GM18498 (cell line): ENCODE measurements at regions not wholly inside any gene's neighbourhood (a gene's known extent, or its start where the extent isn't known, plus 50 kb on each side); places are given as distances from the start of the nearest gene placed in this dataset.
"Not testable (repeated sequence)": the region's sequence is repeated elsewhere in the genome, so short reads cannot be mapped to it uniquely, and the experiment has no call there.

Source experiments
- ATAC-seq: cut with Tn5 transposase; IDR thresholded peaks from one replicate; pipeline ENCODE4 v1.9.1; 2021; ENCODE audit warnings: mild to moderate bottlenecking, moderate library complexity; ENCODE audit not compliant: unreplicated experiment

DNA sequence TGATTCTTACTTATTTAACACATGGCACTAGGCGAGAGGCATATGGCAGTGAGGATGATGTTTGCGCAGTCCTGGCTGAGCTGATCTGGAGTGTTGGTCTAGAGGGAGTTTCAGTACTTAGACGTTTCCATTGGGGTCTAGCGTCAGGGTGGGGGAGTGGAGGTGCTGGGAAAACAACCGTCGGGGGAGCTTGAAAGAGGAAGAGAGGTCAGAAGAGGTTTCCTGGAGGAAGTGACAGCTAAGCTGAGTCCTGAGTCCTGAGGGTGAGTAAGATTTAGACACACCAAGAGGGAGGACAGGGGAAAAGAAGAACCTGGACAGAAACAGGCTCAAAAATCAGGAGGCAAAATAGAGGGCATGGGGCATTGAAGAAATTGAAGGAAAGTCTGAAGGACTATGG lies 81.4 kb downstream of the ALOX5AP start:
- ATAC-seq, result no peak

DNA sequence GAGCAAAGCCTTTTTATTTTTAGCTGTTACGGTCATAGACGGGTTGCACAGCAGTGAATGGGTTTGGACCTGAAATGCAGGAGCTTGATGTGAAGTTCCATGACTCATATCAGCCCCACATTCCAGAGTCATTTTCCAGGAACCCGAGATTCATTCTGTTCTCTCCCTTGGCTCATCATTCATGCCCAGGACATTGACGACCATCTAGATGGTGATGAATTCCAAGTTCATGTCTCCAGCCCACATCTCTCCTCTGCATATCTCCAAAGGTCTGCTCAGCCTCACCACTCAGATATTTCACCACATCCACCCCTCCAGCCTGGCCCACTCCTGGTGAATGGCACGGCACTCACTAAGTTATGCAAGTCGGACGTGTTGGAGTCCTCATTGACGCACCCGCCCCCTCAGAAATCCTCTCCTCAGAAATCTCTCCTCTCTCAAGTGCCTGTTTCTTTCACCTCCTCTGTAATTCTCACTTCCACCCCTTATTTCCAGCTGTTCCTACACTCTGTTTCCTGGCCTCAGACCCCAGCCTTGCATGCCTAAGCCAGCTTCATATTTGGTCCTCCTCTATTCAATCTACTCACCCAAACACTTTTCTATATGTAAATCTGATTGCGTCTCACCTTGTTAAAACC lies 83.1 kb downstream of the ALOX5AP start:
- ATAC-seq, result no peak

DNA sequence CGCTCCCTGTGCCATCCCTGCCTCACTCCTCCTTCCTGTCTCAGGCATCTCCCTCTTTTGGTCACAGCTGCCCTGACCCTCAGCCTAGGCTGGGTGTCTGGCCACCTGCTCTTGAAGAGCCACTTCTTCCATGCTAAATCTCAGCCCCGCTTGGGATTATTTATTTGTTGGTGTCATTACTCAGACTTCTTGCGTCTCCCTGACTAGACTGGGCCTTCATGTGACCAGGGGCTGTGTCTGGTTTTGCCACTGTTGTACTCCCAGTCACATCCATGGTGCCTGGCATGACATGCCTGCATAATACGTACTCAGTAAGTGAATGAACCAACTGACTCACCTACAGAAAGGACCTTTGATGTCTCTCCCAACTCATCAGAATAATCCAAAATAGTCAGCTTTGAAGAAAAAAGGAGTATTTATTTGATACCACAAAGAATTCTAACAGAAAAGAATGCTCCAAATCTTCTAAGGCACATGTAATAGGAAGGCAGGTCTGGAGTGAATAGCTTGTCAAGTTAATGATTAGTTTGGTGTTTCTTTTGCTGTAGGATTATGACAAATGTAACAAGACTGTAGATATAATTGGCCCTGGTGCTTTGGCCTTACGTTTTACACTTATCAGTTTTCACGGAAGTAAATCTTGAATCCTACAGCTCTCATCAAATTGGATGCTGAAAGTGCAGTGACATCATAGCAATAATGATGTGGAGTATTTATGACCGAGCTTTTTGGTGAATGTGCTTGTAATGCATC lies 84.0 kb downstream of the ALOX5AP start:
- ATAC-seq, result no peak

DNA sequence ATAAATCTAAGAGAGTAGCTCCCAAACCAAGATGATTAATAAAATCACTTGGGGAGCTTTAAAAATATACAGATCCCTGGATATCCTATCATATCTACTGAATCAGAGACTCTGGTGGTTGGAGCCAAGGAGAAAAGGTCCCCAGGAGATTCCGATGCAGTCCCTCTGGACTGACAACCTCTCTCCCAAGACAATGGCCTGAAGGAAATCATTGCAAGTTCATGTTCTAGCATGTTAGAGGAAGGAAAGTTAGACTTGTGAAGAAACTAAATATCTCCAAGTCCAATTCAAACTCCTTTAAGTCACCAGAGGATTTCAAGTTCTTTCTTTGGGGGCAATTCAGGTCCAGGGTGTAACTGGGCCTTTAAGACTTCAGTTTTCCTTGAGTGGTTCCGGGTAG lies 84.7 kb upstream of the MEDAG start:
- no peak for ATAC-seq

DNA sequence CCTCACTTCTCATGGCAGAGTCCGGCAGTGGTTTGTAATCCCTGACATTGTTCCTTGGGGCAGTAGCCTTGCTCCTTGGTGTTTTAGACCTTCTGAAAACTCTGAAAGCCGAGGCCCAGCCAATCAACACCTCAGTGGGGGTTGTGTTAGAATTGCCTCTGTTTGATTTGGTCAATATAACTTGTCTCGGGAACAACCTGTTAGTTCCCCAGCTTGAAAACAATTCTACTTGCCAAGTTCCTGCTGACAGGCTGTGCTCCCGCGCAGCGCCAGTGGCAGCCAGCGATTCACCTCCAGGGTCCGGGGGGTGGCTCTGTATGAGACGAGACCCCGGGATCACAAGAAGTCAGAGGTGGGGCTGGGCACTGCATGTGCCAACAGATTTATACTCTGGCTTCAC lies 81.4 kb upstream of the MEDAG start:
- no peak for ATAC-seq

DNA sequence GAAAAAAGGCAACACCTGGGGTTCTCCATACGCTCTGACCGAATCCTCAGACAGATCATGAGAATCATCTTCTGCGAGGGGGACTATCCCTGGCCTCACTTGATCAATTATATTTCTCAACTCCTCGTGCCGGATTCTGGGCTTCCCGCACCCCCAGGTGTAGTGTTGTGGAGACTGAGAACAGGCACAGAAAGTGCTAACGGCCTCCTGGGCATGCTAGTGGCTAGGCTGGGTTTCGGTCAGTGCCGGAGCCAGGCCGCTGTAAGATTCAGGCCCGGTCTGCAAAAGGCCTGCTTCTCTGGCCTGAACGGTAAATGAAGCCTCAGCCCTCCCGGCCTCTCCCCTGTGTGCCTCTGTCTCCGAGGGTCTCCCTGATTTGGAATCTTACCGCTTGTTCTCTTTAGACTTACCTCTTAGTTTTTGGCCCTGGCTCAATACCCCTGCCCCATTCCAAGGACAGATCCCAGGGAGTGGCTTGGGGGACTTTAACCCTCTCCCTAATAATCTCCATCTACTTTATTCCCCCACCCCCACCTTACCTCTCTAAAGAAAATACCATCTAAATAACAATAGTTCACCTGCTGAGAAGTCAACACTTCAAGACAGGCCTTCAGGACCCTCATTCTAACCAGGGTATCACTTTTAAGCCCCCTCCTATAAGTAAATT lies 79.0 kb upstream of the MEDAG start:
- ATAC-seq, result no peak

DNA sequence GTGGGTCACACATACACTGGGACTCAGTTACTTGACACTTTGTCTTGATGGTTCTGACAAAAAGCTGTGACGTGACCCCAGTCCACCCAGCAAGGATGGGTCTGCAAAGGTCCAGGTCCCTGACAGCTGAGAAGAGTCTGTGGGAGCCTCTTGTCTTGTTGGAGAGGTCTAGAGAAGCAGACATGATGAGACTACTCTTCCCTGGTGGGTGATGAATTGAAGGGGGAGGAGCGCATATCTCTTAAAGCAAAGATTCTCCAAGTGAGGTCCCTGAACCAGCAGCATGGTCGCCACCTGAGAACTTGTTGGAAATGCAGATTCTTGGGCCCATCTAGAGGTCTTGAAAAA lies 78.5 kb upstream of the MEDAG start:
- no peak for ATAC-seq

DNA sequence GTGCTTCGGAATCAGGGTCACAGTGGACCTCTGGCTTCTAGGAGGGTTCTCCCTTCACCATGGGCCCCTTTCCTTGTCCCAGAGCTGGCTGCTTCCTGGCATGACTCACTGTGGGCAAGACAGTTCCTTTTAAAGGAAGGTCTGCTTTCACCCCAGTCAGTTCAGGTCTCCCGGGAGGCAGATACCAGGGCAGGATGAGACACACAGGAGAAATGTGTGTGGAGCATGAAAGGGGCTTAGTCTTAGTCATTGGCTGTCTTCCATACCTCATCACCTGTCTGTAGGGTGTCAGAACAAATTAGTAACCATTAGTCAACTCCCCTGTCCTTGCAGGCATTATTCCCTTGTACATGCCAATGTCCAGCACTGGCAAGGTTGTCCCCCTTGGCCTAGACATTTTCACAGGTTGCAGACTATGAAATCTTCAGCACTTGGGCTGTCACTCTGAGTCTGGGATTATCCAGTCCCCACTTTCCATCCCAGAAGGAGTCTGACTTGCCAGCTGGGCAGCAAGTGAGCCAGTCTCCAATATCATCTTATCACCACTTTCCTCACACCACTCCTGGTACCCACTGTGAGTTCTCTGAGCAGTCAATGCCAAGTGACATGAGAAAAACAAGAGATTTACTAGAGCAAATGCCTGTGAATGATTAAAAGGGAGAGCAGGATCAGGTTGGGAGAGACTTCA lies 76.8 kb upstream of the MEDAG start:
- no peak for ATAC-seq

DNA sequence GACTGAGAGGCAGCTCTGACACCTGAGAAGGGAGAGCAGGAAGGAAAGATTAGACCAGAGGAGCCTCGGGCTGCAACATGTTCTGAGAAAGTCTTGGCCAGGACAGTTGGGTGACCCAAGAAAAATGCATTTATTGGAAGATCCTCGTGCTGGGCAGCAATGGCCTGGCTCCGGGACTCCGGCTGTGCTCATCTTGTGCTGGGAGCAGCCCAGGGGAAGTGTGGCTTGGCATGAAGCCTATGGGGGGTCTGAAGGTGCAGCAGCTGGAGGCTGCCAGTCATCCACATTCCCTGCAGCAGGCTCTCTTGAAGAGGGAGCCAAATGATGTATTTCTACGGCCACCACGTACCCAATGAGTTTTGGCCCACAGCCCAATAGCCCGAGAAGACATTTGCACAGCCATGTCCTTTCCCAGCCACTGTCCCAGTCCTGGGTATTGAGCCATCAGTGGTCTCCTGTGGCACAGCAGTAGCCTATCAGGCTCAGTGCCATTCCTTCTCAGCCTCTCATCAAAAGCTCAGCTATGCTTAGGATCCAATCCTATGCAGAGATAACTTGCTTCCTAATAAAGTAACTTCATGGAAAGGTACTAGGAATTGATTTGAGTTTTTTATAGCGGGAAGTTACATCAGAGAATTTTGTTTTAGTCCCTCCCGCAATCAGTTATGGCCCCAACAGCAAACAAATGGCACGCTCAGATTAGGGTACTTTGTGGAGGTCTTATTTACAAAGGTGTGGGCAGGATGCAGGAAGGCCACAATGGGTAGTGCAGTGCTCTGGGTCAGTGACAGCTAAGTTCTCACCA lies 76.0 kb upstream of the MEDAG start:
- ATAC-seq, result no peak

DNA sequence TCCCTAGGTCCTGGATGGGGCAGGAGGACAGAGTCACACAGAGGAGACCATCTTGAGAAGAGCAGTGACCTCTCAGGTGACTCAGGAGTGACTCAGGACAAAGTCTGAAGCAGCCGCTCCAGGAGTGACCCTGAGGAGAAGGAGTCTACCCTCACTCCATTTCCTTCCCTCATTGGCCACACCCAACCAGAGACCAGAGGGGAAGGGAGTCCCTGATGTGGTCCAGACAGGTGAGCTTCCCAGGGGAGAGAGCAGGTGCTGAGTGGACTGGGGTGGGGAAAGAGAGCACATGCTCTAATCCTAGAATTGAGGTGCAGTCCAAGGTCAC lies 75.5 kb upstream of the MEDAG start:
- no peak for ATAC-seq

DNA sequence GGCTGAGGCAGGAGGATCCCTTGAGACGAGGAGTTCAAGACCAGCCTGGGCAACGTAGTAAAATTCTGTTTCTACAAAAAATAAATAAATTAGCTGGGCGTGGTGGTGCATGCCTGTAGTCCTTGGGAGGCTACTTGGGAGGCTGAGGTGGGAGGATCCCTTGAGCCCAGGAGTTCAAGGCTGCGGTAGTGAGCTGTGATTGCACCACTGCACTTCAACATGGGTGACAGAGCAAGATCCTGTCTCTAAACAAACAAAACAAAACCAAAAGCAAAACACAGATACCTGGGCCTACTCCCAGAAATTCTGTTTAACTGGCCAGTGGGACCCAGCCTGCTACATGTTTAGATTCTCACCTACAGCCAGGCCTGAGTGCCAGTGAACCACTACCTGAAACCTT lies 74.6 kb upstream of the MEDAG start:
- no peak for ATAC-seq

DNA sequence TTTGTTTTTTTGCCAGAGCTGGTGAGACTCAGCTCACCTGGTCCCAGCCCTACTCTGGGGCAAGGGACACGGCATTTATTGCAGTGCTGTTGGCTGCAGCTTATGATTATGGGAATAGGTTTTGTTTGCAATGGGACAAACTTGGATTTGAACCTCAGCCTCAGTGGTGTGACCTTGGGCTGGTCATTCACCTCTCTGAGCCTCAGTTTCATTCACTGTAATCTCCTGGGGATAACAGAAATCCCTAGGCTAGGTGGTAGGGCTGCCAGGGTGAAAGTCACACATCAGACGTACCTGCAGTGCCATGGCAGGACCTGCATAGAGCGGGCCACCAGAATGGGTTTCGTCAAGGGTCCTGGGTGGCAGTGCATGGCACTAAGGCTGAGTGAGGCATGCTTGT lies 73.7 kb upstream of the MEDAG start:
- ATAC-seq, result no peak

DNA sequence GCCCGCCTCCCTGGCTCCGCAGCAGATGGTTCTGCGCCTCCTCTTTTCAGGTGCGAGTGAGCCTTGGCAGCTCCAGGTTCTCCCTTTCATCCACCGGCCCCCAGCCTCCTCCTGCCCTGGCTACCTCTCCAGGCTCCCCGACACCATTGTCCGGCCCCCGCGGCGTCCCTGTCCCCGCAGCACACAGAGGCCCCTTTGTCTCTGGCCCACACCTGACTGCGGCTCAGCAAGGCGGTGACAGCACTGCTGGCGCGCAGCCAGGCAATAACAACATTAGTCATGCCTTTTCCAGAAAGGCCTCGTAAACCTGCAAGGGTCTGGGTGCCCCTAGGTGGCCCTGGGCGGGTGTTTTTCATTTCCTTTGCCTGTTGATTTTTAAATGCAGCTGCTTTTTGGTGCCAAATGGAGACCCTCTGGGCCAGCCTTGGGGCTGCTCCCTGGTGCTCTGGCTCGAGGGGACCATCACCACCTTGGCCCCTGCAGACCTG lies 73.2 kb upstream of the MEDAG start:
- ATAC-seq, result no peak

DNA sequence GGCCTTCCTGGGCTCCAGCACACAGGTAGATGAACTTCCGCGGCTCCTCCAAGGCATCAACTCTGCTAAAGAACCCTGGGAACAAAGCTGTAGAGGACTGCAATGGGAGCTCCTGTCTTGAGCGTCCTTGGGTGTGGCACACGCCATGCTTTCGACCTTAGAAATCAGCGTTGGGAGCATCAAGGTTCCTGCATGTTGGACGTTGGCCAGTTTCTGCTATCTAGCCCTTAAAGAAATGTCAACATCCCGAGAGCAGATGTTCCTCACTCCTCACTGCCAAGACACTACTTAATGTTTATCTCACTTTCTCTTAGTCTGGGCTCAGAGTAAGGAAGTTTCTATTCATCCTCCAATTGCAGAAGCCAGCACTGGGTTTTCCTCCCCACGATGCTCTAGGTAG lies 70.6 kb upstream of the MEDAG start:
- ATAC-seq, result no peak

DNA sequence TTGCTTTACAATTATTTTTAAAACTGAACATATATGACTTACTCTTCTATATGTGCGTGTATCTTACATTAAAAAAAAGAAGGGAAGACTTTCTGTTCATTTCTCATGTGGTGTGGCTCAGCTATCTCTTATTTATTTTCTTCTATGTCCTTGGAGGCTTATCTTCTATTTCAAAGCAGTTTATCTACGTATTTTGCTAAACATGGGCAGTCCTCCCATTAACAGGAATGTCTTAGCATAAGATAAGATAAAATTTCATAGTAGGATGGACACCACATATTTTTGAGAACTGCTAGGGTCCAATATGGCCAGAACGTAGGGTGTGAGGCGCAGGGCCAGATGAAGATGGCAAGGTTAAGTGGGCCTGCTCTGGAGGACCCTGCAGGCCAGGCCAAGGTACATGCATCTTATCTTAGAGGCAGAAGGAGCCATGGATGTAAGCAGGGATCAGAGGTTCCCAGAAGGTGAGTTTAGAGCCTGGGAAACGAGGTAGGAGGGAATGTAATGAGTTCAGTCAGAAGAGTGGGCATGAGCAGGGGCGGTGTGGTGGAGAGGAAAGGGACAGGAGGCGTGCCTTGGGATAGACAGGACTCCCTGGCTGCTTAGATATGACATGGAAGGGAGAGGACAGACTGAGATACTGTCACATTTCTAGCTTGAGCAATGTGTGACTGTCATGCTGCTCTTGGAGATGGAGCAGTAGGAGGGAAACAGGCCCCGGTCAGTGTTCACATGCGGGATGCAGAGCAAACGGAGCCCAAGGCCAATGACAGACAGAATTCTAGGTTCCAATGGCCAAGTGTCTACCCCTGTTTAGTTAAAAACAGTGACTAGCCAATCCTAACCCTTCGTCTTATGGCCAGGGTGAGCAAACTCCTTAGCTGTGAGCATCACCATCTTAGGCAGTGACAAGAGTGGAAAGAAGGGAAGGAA lies 68.6 kb upstream of the MEDAG start:
- no peak for ATAC-seq

DNA sequence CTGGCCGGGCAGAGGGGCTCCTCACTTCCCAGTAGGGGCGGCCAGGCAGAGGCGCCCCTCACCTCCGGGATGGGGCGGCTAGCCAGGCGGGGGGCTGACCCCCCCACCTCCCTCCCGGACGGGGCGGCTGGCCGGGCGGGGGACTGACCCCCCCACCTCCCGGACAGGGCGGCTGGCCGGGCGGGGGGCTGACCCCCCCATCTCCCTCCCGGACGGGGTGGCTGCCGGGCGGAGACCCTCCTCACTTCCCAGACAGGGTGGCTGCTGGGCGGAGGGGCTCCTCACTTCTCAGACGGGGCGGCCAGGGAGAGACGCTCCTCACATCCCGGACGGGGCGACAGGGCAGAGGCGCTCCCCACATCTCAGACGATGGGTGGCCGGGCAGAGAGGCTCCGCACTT lies 66.4 kb upstream of the MEDAG start:
- ATAC-seq, result not testable (repeated sequence)

DNA sequence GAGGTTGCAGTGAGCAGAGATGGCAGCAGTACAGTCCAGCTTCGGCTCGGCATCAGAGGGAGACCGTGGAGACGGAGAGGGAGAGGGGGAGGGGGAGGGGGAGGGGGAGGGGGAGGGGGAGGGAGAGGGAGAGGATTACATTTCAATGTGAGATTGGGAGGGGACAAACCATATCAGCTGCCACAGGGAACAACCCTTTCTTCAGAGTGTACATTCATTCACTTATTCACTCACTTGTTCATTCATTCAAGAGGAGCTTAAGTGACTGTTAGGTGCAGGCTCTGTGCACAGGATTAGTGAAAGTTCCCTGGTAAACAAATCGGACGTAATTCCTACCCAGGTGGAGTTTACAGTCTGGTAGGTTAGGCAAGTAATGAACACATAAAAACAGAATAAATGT lies 65.6 kb upstream of the MEDAG start:
- ATAC-seq, result no peak

DNA sequence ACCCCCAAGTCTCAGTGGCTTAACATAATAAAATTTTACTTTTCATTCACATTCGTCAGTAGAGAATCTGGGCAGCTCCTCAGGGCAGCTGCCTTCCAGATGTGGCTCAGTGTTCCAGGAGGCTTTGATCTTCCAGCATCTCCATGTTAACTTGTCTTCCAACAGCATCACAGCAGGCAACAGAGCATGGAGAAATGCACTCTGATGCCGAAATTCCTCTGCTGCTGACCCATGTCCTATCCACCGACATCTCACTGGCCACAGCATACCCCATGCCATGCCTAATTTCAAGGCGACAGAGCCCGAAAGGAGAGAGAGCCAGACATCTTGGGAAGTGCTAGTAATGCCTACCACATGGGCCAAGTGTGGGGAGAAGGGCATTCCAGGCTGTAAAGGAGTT lies 64.9 kb upstream of the MEDAG start:
- no peak for ATAC-seq

DNA sequence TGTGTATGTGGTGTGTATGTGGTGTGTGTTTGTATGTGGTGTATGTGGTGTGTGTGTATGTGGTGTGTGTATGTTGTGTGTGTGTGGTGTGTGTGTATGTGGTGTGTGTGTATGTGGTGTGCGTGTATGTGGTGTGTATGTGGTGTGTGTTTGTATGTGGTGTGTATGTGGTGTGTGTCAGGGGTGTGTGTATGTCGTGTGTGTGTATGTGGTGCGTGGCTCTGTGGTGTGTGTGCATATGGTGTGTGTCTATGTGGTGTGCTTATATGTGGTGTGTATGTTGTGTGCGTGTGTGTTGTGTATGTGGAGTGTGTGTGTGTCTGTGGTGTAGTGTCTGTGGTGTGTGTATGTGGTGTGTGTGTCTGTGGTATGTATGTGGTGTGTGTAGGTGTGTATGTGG lies 62.5 kb upstream of the MEDAG start:
- ATAC-seq, result no peak
